HG02885 (cell line): ENCODE measurements at regions not wholly inside any gene's neighbourhood (a gene's known extent, or its start where the extent isn't known, plus 50 kb on each side); places are given as distances from the start of the nearest gene placed in this dataset.

Source experiments
- ATAC-seq: cut with Tn5 transposase; IDR thresholded peaks from one replicate; pipeline ENCODE4 v1.9.1; 2021; ENCODE audit warnings: mild to moderate bottlenecking; ENCODE audit not compliant: unreplicated experiment, poor library complexity

DNA sequence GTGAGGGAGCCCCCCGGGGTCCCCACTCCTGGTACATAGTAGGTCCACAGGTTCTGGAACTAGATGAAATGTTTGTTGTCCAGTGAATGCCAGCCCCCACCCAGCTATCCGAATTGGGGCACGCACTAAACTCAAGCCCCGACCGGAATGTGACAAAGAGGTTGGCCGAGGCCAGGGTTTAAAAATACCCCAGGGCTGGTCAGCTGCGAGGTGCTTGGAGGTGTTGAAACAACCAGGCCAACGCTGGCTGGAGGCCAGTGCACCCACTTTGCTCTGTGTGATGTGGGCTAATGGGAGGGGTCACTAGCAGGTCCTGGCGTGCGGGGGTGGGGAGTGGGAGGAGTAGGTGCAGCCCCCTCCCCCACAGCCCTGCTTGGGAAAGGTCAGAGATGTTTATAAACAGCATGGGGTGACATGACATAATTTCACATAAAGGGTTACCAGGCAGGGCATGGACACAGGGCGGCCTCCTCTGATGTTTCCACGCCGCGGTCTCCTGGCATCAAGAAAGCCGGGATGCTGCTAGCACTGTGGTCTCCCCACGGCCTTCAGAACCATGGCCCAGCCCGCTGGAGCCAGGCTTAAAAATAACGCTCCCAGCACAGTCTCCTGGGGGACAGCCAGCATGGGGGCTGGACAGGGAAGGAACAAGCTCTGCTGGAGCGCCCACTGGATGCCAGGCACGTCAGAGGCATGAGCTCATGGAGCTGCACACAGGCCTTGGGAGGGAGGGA lies 111.2 kb upstream of the PTPN1 start:
- ATAC-seq: no peak

DNA sequence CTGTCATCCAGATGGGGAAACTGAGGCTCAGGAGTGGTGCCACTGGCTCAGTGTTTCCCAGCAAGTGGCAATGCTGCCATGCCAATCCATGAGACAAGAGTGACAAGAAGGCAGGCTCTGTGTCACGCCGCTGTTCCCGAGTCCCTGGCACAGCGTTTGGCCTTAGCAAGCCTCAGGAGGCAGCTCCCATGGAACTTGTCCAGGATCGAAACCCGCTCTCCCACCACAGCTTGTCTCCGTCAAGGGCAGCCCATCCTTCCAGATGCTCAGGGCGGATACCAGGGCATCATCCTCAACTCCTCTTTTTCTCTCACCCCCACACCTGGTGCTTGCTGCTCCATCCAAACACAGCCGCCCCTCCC lies 110.6 kb upstream of the PTPN1 start:
- no peak for ATAC-seq

DNA sequence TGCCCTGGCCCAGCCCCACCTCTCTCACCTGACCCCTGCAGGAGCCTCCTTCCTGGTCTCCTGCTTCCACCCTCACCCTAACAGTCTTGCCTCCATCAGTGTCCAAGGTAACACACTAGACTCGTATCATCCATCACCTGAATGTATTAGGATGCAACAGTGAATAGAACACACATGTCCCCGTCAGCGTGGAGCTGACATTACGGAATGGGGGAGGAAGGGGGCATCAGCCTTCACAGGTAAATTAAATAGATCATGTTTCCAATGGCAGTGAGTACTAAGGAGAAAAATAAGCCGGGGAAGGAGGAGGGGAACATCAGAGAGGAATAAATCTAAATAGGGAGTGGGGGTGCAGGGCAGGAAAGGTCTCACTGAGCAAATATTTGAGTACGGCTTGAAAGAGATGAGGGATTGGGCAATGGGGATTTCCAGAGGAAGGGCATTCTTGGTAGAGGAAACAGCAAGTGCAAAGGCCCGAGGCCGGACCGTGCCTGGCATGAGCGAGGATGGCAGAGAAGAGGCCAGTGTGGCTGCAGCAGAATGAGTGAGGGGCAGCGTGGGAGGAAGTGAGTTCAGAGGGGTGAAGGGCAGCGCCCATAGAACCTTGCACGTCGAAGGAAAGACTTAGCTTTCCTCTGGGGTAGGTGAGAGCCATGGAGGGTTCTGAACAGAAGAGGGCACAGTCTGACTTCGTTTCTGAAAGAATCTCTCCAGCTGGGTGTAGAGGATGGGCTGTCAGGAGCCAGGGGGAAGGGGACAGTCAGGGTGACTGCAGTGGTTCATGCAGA lies 110.1 kb upstream of the PTPN1 start:
- ATAC-seq: no peak

DNA sequence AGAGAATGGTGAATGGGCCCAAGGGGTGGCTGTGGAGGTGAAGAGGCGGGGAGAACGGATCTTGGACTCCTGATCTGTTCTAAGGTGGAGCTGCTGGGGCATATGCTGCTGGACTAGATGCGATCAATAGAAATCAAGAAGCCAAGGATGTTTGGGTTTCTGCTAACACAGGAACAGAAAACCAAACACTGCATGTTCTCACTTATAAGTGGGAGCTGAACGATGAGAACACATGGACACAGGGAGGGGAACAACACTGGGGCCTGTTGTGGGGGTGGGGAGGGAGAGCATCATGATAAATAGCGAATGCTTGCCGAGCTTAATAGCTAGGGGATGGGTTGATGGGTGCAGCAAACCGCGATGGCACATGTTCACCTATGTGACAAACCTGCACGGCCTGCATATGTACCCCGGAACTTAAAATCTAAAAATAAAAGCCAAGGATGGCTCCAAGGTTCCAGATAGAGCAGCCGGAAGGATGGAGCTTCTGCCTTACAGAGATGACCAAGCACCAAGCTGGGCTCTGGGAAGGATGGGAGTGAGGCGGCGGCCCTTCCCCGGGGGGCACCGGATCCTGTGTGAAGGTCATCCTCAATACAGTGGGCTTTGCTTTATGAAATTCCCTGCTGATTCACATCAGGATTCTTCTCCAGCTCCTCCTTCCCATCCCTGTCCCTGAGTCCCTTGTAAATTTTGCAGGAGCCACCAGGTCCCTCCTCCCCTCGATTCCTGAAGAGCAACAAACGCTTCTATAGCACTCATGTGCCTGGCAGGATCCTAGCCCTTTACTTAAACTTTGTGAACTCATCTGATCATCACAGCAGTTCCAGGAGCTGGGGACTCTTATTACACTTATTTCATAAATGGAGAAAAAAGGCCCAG lies 109.2 kb upstream of the PTPN1 start:
- no peak for ATAC-seq

GRCh38 chr20:50401587-50402418 lies 108.4 kb upstream of the PTPN1 start:
- no peak for ATAC-seq

- ATAC-seq: no peak
Observed at GRCh38 chr20:50403565-50404418, 106.4 kb upstream of the PTPN1 start.

DNA sequence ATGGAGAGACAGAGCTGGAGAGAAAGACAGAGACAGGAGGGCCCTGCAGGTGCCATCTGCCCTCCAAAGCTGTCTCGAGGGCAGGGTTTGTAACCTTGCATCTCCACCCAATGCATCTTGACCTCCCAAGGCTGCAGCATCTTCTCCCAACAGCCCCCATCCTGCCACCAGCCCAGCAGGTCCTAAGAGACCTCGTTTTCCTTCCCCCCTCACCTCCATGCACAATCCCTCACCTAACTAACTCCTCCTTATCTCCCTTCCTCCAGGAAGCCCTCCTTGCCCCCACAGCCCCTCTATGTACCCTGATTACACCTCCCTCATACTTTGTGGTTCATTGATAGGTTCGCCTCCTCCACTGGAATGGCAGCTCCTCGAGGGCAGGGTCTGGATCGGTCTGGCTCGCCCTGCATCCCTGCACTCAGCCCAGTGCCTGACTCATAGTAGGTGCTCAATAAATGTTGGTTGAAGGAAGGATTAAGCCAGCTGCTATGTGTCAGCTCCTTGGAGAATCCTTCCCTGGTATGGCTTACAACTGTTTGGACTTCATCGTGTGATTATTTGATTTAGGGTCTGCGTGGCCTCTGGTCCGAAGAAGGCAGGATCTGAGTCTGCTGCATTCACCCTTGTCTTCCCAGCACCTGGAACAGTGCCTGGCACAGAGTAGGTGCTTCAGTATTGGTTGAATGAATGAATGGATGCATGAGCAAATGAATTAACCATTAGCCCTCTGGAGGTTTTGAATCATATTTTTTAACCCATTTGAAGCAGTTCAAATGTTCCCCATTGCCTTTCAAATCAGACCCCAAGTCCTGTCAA lies 105.6 kb upstream of the PTPN1 start:
- no peak for ATAC-seq

DNA sequence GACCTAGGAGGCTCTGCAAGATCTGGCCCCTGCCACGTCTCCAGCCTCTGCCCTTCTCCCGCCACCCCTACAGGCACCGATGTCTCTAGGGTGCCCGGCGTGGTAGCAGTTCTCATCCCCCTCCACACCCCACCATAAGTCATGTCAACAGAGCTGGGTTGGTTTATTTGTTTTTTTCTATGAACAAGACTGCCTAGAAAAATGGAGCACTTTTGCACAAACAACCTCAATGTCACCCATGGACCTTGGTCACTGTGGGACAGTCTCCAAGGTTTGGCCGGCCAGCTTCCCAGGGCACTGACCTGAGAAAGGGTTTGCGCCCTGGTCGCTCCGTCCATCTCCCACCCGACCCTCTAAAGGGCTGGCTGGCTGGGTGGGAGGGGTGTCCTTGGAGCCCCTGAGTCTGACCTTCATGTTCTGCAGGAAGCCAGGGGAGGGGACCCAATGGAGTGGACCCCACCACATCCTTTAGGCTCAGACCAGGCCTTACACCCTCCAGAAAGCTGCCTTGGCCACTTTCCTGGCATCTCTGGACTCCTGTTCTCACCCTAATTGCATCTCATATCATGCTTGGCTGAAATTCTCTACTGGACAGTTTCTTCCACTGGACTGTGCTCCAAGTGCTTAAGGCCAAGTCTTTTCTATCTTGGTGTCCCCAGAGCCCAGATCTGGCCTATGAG lies 104.8 kb upstream of the PTPN1 start:
- no peak for ATAC-seq

DNA sequence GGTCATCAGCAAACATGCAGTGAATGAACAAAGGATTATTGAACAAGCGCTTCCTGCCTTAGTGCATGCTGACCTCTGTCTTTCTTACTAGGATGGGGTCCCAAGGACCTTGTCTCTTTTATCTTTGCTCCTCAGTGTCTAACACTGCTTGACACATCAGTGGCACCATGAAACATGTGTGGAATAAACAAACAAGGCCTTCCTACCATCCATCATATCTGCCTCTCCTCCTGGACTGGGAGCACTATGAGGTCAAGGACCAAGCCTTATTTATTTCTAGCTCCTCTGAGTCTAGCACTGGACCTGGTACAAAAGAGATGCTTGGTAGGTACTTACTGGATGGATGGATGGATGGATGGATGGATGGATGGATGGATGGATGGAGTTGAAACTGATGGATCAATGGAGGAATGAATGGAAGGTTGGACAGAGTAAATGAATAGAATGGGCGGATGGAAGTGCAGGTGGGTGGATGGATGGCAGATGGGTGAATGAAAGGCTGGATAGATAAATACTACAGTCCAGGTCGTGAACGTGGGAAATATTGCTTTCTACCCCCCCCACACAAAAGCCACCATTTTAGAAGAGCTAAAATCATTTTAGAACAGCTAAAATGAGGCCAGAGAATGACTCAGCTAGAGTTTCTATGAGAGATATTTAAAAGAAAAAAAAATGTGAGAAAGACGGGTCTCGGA lies 104.1 kb upstream of the PTPN1 start:
- no peak for ATAC-seq

GRCh38 chr20:50406610-50407136 lies 103.5 kb upstream of the PTPN1 start:
- ATAC-seq: no peak

- no peak for ATAC-seq
Observed at GRCh38 chr20:50408526-50409364, 101.4 kb upstream of the PTPN1 start.

DNA sequence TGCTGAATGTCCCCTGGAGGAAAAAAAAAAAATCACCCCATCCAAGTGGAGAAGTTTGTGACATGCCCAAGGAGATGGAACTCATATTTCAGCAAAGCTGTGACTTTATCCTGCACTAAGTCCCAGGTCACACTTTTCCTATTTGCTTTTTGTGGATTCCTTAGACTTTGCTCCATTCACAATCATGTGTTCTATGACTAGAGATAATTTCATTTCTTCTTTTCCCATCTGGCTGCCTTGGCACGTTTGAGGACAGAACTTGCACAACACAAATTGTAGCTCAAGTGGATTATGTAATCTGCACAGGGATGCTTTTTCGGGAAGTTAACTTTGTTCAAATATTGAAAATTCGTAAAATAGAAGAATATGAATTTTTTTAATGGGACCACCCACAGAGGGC lies 100.7 kb upstream of the PTPN1 start:
- ATAC-seq: no peak

DNA sequence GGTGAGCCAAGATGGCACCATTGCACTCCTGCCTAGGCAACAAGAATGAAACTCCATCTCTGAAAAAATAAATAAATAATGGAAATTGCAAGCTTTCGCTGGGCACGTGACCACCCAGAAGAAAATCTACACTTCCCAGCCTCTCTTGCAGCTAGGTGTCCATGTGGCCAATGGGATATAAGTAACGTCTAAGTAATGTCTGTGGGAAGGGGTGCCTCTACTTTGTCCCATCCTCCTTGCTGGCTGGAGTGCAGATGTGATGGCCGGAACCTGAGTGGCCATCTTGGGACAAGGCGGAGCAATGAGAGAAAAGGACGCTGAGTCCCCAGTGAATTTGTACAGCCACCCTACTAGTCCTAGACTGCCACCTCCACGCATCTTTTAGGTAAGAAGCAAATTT lies 99.8 kb upstream of the PTPN1 start:
- no peak for ATAC-seq

- ATAC-seq: no peak
Observed at GRCh38 chr20:50412069-50412468, 98.1 kb upstream of the PTPN1 start.

GRCh38 chr20:50412499-50412898 lies 97.7 kb upstream of the PTPN1 start:
- no peak for ATAC-seq

GRCh38 chr20:50413088-50413500 lies 97.1 kb upstream of the PTPN1 start:
- no peak for ATAC-seq
